NCI-H1694 (cell line): ENCODE measurements at regions not wholly inside any gene's neighbourhood (a gene's known extent, or its start where the extent isn't known, plus 50 kb on each side); places are given as distances from the start of the nearest gene placed in this dataset.
"Not testable (repeated sequence)": the region's sequence is repeated elsewhere in the genome, so short reads cannot be mapped to it uniquely, and the experiment has no call there.

Experiments used
- DNase-seq: peaks from one replicate; lab custom pipeline; 2025; lab: John Stamatoyannopoulos, UW

DNA sequence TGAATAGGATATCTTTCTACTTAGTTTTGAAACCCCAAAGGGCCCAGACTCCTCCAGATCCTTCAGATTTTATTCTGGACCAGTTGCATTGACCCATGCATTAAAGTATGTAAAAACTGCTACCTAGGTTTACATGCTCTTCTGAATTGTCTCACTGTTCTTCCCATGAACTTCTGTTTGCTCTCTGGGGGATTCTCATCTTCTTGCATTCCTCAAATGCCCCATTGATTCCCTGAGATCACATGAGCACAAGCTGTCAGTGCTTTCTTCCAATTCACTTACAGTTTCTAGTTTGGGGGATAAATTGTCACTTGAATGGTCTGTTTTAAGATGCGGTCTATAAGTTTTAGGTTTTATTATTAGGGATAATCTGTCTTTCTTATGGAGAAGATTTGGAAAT lies 188.9 kb upstream of the KIF2B start:
- DNase-seq = no peak

GRCh38 chr17:53631486-53631885 lies 191.2 kb upstream of the KIF2B start:
- DNase-seq = no peak

GRCh38 chr17:53630638-53631037 lies 192.1 kb upstream of the KIF2B start:
- no peak for DNase-seq

DNA sequence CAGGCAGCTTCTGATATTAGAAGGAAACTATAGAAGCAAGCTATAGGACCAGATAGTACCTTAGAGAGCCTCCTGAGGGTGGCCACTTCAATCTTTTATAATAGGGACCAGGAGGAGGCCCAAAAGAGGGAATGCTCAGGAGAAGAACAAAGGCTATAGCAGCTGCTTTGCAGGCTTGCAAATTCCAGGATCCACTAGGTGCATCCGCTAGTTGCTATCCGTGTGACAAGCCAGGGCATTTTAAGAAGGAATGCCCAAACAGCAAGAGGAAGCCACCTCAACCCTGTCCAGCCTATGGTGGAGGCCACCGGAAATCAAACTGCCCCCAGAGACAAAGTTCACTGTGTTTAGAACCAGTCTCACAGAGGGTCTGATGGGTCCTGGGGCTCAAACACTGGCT lies 192.6 kb upstream of the KIF2B start:
- no peak for DNase-seq

- DNase-seq = no peak
Observed at GRCh38 chr17:53629188-53629587, 193.5 kb upstream of the KIF2B start.

DNA sequence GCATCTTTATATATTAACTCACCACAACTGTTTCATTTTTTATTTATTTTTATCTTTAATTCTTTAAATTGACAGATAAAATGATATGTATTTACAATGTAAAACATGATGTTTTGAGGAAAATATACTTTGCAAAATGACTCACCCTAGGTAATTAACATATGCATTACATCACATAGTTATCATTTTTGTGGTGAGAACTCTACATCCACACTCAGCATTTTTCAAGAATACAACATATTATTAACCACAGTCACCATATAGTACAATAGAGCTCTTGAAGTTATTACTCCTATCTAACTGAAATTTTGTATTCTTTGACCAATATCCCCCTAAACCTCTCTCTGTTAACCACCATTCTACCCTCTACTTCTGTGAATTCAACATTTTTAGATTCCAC lies 194.7 kb upstream of the KIF2B start:
- DNase-seq = no peak

- no peak for DNase-seq
Observed at GRCh38 chr17:53627511-53627910, 195.2 kb upstream of the KIF2B start.

DNA sequence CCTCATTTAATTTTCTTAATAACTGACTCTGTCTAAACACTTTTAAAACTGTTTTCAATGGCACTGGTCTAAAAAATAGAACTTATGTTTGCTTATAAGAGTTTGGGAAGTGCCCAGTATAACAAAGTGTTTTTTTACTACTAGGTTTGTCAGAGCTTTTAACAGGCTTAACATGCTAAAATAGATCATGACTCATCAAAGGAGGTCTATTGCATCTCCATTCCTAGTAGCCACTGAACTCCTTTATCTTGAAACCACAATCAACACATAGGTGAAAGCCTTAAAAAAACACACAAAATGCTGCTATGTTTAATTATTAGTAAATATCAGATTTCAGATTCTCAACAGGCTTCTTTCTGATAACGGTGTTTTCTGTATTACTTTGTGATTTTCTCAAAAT lies 196.4 kb upstream of the KIF2B start:
- DNase-seq = no peak

DNA sequence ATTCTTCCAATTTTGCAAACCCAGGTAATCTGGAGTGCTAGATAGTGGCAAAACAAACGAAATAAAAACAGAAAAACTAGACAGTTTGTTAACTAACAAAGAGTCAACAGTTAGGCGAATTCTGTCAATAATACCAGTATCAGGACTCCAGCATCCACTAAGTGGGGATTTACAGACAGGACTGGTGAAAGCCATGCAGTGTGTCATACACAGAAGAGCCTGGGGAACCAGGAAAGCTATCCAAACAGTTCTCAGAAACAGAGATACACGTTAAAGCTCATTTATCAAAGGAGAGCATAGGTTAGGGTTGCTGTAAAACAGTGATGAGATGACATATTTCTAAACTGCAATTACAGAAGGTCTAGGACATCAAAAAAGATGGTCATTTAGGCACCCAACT lies 203.7 kb upstream of the KIF2B start:
- no peak for DNase-seq

DNA sequence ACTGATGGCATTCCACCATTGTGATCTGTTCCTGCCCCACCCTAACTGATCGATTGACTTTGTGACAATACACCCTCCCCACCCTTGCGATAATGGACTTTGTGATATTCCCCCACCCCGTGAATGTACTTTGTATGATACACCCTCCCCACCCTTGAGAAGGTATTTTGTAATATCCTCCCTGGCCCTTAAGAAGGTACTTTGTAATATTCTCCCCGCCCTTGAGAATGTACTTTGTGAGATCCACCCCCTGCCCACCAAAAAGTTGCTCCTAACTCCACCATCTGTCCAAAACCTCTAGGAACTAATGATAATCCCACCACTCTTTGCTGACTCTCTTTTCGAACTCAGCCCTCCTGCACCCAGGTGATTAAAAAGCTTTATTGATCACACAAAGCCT lies 214.5 kb upstream of the KIF2B start:
- not testable (repeated sequence) for DNase-seq

- no peak for DNase-seq
Observed at GRCh38 chr17:53607475-53607874, 215.3 kb upstream of the KIF2B start.

DNA sequence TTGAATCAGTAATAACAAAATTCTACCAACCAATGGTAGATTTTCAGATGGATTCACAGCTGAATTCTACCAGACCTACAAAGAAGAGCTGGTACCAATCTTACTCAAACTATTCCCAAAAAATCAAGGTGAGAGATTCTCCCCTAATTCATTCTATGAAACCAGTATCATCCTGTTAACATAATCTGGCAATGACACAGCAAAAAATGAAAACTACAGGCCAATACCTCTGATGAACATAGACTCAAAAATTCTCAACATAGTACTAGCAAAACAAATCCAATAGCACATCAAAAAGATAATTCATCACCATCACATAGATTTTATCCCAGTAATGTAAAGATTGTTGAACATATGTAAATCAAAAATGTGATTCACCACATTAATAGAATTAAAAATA lies 234.4 kb upstream of the KIF2B start:
- DNase-seq = no peak

- no peak for DNase-seq
Observed at GRCh38 chr17:53574038-53574437, 248.7 kb upstream of the KIF2B start.

GRCh38 chr17:53571342-53571741 lies 251.4 kb upstream of the KIF2B start:
- DNase-seq = no peak

- no peak for DNase-seq
Observed at GRCh38 chr17:53570731-53571130, 252.0 kb upstream of the KIF2B start.

GRCh38 chr17:53560953-53561352 lies 261.8 kb upstream of the KIF2B start:
- DNase-seq = no peak

- no peak for DNase-seq
Observed at GRCh38 chr17:53548252-53548651, 274.5 kb upstream of the KIF2B start.

DNA sequence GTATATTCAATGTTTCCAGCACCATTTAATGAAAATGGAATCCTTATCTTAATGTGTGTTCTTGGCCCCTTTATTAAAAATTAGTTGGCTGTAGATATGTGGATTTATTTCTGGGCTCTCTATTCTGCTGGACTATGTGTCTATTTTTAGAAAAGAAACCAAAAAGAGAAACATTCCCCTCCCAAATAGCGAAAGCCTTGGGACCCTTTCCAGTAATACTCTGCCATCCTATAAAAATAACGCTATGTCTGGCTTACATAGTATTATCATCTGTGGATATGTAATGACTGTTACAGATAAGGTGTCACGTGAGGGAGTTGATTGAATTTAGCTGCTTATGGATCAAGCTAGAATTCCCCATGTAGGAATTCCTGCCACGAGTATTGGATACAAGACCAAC lies 279.3 kb upstream of the KIF2B start:
- DNase-seq = no peak

- no peak for DNase-seq
Observed at GRCh38 chr17:53538129-53538617, 284.6 kb upstream of the KIF2B start.

- no peak for DNase-seq
Observed at GRCh38 chr17:53527473-53527872, 295.3 kb upstream of the KIF2B start.

- no peak for DNase-seq
Observed at GRCh38 chr17:53525590-53525989, 297.1 kb upstream of the KIF2B start.

- DNase-seq = peak; percentile 10
Observed at GRCh38 chr17:53516636-53517035, 306.1 kb upstream of the KIF2B start.

DNA sequence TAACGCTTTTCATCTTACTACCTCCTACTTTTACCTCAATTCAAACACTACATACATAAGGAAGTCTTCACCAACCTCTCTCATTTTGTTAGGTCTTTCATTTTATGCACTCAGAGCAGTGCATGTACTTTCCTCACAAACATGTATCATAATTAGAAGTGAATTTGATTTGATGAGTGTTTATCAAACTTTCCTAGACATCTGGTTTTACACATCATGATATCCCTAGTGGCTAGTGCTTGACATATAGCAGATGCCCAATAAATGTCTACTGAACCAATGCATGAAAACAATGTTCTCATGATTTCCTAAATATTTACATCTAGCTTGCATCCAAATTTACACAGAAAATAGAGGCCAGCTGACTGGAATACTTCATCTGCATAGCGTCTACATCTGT lies 323.4 kb upstream of the KIF2B start:
- peak; percentile 5 for DNase-seq

DNA sequence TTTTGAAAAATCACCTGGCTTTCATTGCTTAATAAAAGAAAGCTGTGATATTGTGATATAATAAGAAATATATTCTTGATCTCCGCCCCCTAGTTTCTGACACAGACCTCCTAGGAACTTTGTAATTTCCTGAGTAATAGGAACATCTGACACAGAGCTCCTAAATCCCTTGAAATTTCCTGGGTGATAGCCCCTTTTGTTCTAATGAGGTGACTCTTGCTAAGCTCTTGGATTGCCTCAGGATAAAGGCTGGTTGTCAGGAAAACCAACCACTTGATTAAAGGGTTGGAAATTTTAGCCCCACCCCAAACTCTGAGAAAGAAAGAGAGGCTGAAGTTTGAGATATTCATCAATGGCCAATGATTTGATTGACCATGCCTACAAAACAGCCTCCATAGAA lies 326.4 kb upstream of the KIF2B start:
- no peak for DNase-seq

GRCh38 chr17:53492532-53492931 lies 330.2 kb upstream of the KIF2B start:
- DNase-seq = no peak
